Gastroesophageal sphincter (tissue), 4 donors: ENCODE measurements at regions not wholly inside any gene's neighbourhood (a gene's known extent, or its start where the extent isn't known, plus 50 kb on each side); places are given as distances from the start of the nearest gene placed in this dataset.
"Not testable (repeated sequence)": the region's sequence is repeated elsewhere in the genome, so short reads cannot be mapped to it uniquely, and the experiment has no call there.

Experiments
- ATAC-seq: fragments of 150-250 bp; one replicate; pipeline ENCODE4 v1.9.1; 2016; ENCODE audit warnings: mild to moderate bottlenecking, moderate library complexity
- H3K27ac ChIP-seq, 4 donors: fragments of 200-600 bp; sonication (generic) in 3 of 4; 1 replicate in 3 of 4; 2 replicates in 1 of 4; pipeline ENCODE4 v1.5.1; 2016 to 2019
- H3K27me3 ChIP-seq: fragments of 200-600 bp; sonication (generic); one replicate; pipeline ENCODE4 v1.5.1; 2019
- H3K36me3 ChIP-seq, 2 donors: fragments of 200-600 bp; sonication (generic); one replicate each; pipeline ENCODE4 v1.5.1; 2019; ENCODE audit warnings: control low read depth in 1 of 2
- H3K4me1 ChIP-seq, 3 donors: fragments of 200-600 bp; sonication (generic); 1 replicate in 2 of 3; 2 replicates in 1 of 3; pipeline ENCODE4 v1.5.1; 2016 to 2019; ENCODE audit warnings: control low read depth in 2 of 3
- H3K4me3 ChIP-seq, 2 donors: fragments of 200-600 bp; sonication (generic); one replicate each; pipeline ENCODE4 v1.5.1; 2019; ENCODE audit warnings: mild to moderate bottlenecking in 1 of 2, moderate library complexity in 1 of 2
- H3K9me3 ChIP-seq, 3 donors: fragments of 200-600 bp; sonication (generic); one replicate each; pipeline ENCODE4 v1.5.1; 2017 to 2019; ENCODE audit warnings: control low read depth in 2 of 3
- CTCF ChIP-seq, 4 experiments: fragments of 200-600 bp in 2 of 4; fragments of 450-650 bp in 2 of 4; sonication (generic) in 1 of 4; IDR thresholded peaks; one replicate each; pipeline ENCODE4 v1.5.1; 2017 to 2019; ENCODE audit warnings: antibody characterized with exemption in 4 of 4, mild to moderate bottlenecking in 2 of 4, moderate library complexity in 2 of 4
- EP300 ChIP-seq: sonication (generic); formaldehyde crosslinking; IDR thresholded peaks from one replicate; pipeline ENCODE4 v1.6.1; 2017; ENCODE audit warnings: antibody characterized with exemption, mild to moderate bottlenecking
- POLR2A ChIP-seq, 2 donors: fragments of 450-650 bp; IDR thresholded peaks; one replicate each; pipeline ENCODE4 v1.6.1; 2017; ENCODE audit warnings: antibody characterized with exemption in 2 of 2, mild to moderate bottlenecking in 2 of 2, moderate library complexity in 1 of 2
- POLR2AphosphoS5 ChIP-seq: sonication (generic); formaldehyde crosslinking; IDR thresholded peaks from one replicate; pipeline ENCODE4 v1.6.1; 2017; ENCODE audit warnings: antibody characterized with exemption
- WGBS, 2 donors: methylation state at CpG; one replicate each; pipeline ENCODE4 v1.1.5; 2018; ENCODE audit warnings: low coverage in 1 of 2; 5-methylcytosine and 5-hydroxymethylcytosine counted together

DNA sequence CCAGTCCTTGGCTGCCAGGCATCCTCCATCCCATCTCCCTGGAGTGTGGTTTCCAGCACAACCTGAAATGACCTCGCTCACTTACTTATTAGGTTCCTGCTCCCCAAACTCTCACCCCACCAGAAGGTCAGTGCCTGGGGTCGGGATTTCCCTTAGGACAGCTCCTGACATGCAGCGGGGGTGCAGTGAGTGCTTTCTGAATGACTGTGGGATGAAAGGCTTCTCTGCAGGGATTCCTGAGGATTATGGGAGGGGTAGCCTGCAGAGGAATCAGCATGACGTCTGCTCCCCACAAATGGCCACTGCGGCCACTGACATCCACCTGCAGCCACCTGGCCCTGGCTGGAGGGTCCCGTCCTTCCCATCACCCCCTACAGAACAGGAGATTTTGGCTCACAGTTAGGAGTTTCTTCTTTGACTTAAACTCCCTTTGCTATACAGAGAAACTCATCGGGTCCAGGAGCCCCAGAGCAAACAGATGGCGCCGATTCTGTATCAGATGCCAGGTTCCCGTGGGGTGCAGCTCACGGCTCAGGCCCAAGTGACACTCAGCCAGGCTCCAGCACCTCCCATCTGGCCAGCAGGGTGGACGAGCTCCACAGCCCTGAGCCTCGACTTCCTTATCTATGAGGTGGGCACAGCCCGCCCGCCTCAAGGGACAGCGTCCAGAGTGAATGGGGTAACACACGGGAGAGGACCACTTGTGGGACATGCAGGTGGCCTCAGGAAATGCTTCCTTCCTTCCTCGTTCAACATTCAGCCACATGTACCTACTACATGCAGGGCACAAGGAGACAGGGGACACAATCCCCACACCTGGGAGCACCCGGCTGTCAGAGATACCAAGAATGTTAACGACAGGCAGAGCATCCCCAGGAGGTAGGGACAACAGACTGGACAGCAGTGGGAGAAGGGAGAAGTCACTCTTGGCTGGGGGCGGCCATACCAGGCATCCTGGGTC, 69.8 kb downstream of the RMI2 start:
- Histone ChIP-seq H3K4me1 (no peaks in the 10 kb centered on the region), H3K27me3 (no peaks in the 10 kb centered on the region), H3K27ac (no peak overlapping the region), H3K9me3 (peaks cover 0 to 3% (median 0%) of the 10 kb centered on the region in 3 donors), H3K36me3 (no peaks in the 10 kb centered on the region), H3K4me3 (no peak overlapping the region)
- no peak for ATAC-seq
- no peak for TF ChIP-seq POLR2A (IDR thresholded peaks at IDR 0.05)
- TF ChIP-seq EP300: no peak
- no peak for TF ChIP-seq CTCF (IDR thresholded peaks at IDR 0.05)
- TF ChIP-seq POLR2AphosphoS5: no peak
- 40 to 87% methylated on average over 4 to 6 of the region's 21 CpGs for WGBS, 2 donors

DNA sequence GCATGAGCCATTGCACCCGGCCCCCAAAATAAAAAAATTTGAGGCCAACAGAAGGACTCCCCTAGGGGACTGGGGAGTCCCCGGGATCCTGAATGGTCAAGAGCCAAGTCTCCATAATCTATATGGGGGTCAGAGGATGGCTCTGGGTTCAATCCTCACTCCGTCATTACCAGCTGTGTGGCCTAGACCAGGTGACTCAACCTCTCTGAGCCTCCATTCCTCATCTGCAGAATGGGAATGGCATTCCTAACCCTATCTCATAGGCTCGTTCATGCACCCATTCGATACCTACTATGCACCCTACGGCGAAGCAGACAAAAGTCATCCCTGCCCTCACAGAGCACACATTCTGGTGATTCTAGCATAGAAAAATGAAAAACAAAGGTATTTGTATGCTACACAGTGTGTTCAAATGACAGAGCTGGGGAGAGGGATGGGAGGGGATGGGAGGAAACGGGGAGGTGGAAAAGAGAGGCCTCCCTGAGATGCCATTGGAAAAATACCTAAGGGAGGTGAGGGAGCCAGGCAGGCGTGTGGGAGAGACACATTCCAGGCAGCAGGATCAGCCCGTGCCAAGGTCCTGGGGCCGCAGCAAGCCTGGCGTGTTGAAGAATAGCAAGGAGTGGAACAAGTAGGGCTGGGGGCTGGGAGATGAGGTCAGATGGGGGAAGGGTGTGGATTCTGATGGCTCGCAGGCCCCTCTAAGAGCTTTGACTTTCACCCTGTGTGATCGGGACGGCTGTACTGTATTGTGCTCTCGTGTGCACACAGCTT, 71.2 kb downstream of the RMI2 start:
- no peaks in the 10 kb centered on the region for H3K27me3 ChIP-seq
- WGBS, 2 donors: 81 to 89% methylated on average over 3 to 16 of the region's 16 CpGs
- H3K4me1 ChIP-seq: no peaks in the 10 kb centered on the region
- ATAC-seq: no peak
- no peak for TF ChIP-seq POLR2AphosphoS5
- no peak for TF ChIP-seq POLR2A (IDR thresholded peaks at IDR 0.05)
- no peak for TF ChIP-seq EP300
- no peak for TF ChIP-seq CTCF (IDR thresholded peaks at IDR 0.05)
- H3K36me3 ChIP-seq: no peaks in the 10 kb centered on the region
- no peak overlapping the region for H3K27ac ChIP-seq
- no peak overlapping the region for H3K4me3 ChIP-seq
- peaks cover 0 to 3% (median 0%) of the 10 kb centered on the region in 3 donors for H3K9me3 ChIP-seq

DNA sequence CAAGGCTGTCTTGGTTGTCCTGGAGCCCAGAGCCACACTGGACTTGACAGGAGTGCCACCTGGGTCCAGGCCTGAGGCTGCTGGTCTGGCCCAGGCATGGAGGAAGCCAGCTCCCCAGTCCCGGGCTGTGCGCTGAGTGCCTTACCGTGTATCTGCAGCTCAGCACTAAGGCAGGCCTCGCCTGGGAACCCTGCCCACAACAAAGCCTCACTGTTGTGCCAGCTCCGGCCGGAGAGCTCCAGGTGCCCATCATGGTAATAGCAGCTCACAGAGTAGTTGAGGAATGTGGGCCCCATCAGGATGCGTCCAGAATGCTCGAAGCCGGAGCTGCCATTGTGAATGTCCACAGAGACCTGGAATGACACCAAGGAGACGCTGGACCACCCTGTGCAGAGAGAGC, 72.2 kb downstream of the RMI2 start:
- no peak for ATAC-seq
- H3K27me3 ChIP-seq: no peaks in the 10 kb centered on the region
- H3K4me3 ChIP-seq: no peak overlapping the region
- no CpG with 5 or more reads among the region's 10 CpGs for WGBS, 2 donors
- no peaks in the 10 kb centered on the region for H3K36me3 ChIP-seq
- no peak for TF ChIP-seq CTCF (IDR thresholded peaks at IDR 0.05)
- no peak for TF ChIP-seq EP300
- no peak for TF ChIP-seq POLR2AphosphoS5
- no peak for TF ChIP-seq POLR2A (IDR thresholded peaks at IDR 0.05)
- H3K4me1 ChIP-seq: no peaks in the 10 kb centered on the region
- H3K27ac ChIP-seq: no peak overlapping the region
- H3K9me3 ChIP-seq: peaks cover 0 to 3% (median 0%) of the 10 kb centered on the region in 3 donors

- Histone ChIP-seq H3K9me3 (peaks cover 0 to 3% (median 0%) of the 10 kb centered on the region in 3 donors), H3K36me3 (no peaks in the 10 kb centered on the region), H3K4me3 (no peak overlapping the region), H3K27ac (no peak overlapping the region), H3K27me3 (no peaks in the 10 kb centered on the region), H3K4me1 (no peaks in the 10 kb centered on the region)
- 75 to 88% methylated on average over 1 to 2 of the region's 4 CpGs for WGBS, 2 donors
- no peak for ATAC-seq
- no peak for TF ChIP-seq POLR2A (IDR thresholded peaks at IDR 0.05)
- TF ChIP-seq EP300: no peak
- no peak for TF ChIP-seq CTCF (IDR thresholded peaks at IDR 0.05)
- no peak for TF ChIP-seq POLR2AphosphoS5
Measured at GRCh38 chr16:11418506-11418905, 73.2 kb downstream of the RMI2 start.

GRCh38 chr16:11420067-11420466, 74.8 kb downstream of the RMI2 start:
- H3K9me3 ChIP-seq, H3K27ac ChIP-seq, H3K4me3 ChIP-seq, H3K4me1 ChIP-seq, H3K36me3 ChIP-seq, H3K27me3 ChIP-seq, ATAC-seq: not testable (repeated sequence)
- WGBS, 2 donors: 92 to 100% methylated on average over 1 to 2 of the region's 4 CpGs
